B cell (primary cell): ENCODE measurements at regions not wholly inside any gene's neighbourhood (a gene's known extent, or its start where the extent isn't known, plus 50 kb on each side); places are given as distances from the start of the nearest gene placed in this dataset.

ENCODE experiments used
- ATAC-seq: fragments of 200-7000 bp; cut with Tn5 transposase; one replicate; pipeline ENCODE4 v1.10.0; 2021; ENCODE audit warnings: low read depth, mild to moderate bottlenecking, moderate number of reproducible peaks, moderate library complexity
- CTCF ChIA-PET: fragments of 350-600 bp; sonication (Branson Sonifier 250); formaldehyde crosslinking; loops from one replicate; lab custom pipeline; 2021; ENCODE audit warnings: antibody characterized with exemption, inconsistent platforms; lab: Charles Lee
- POLR2A ChIA-PET: fragments of 350-600 bp; sonication (Branson Sonifier 250); formaldehyde crosslinking; loops from one replicate; lab custom pipeline; 2021; ENCODE audit warnings: antibody characterized with exemption; lab: Charles Lee
- DNase-seq: peaks from one replicate; pipeline ENCODE4 v3.0.0; 2013
- H2AFZ ChIP-seq: 2 replicates; pipeline ENCODE4 v1.6.1; 2012; ENCODE audit warnings: mild to moderate bottlenecking, low read depth, low read length; ENCODE audit not compliant: insufficient read depth, poor library complexity, severe bottlenecking
- H3K27ac ChIP-seq, 2 donors: 1 replicate in 1 of 2; 2 replicates in 1 of 2; pipeline ENCODE4 v1.5.1; 2012 to 2013; ENCODE audit warnings: low read length in 2 of 2, mild to moderate bottlenecking in 2 of 2, moderate library complexity in 1 of 2
- H3K27me3 ChIP-seq, 4 experiments: fragments of 200-600 bp in 1 of 4; sonication (generic) in 1 of 4; replicated peaks in 1 of 4; 1 replicate in 2 of 4; 2 replicates in 2 of 4; pipeline versions ENCODE4 v1.6.1 to v1.7.0; 2013 to 2016; ENCODE audit warnings: low read length in 3 of 4, mild to moderate bottlenecking in 2 of 4, mixed read lengths in 1 of 4, moderate library complexity in 1 of 4; ENCODE audit not compliant: insufficient read depth in 4 of 4, control insufficient read depth in 3 of 4; ENCODE audit errors: control extremely low read depth in 1 of 4
- H3K36me3 ChIP-seq, 2 experiments: replicated peaks in 1 of 2; 1 replicate in 1 of 2; 2 replicates in 1 of 2; pipeline versions ENCODE4 v1.6.1 to v1.7.1; 2013; ENCODE audit warnings: low read length in 1 of 2; ENCODE audit not compliant: insufficient read depth in 2 of 2, control insufficient read depth in 1 of 2; ENCODE audit errors: control extremely low read depth in 1 of 2, extremely low read depth in 1 of 2
- H3K4me1 ChIP-seq, 2 donors: fragments of 200-600 bp in 1 of 2; sonication (generic) in 1 of 2; 1 replicate in 1 of 2; 2 replicates in 1 of 2; pipeline versions ENCODE4 v1.5.1 to v1.6.1; 2013 to 2017; ENCODE audit warnings: low read length in 2 of 2; ENCODE audit not compliant: control insufficient read depth in 2 of 2, insufficient read depth in 2 of 2
- H3K4me2 ChIP-seq: replicated peaks from 2 replicates; pipeline ENCODE3; 2012; ENCODE audit warnings: mild to moderate bottlenecking, low read depth, low read length; ENCODE audit not compliant: poor library complexity, severe bottlenecking
- H3K4me3 ChIP-seq, 5 experiments: fragments of 200-600 bp in 1 of 5; sonication (generic) in 1 of 5; 1 replicate in 3 of 5; 2 replicates in 2 of 5; pipeline versions ENCODE4 v1.5.1 to v1.7.0; 2011 to 2016; ENCODE audit warnings: low read length in 4 of 5, mild to moderate bottlenecking in 4 of 5, low read depth in 2 of 5, control low read depth in 1 of 5, moderate library complexity in 1 of 5; ENCODE audit not compliant: insufficient read depth in 1 of 5; ENCODE audit errors: control extremely low read depth in 1 of 5, extremely low read depth in 1 of 5
- H3K79me2 ChIP-seq: fragments of 200-600 bp; sonication (generic); one replicate; pipeline ENCODE4 v1.6.0; 2016; ENCODE audit warnings: low read length; ENCODE audit not compliant: control insufficient read depth, insufficient read depth
- H3K9ac ChIP-seq: fragments of 200-600 bp; sonication (generic); 2 replicates; pipeline ENCODE4 v1.6.1; 2017; ENCODE audit warnings: mild to moderate bottlenecking, low read length, moderate library complexity
- H3K9me3 ChIP-seq, 3 donors: one replicate each; pipeline versions ENCODE4 v1.6.1 to v1.7.1; 2013; ENCODE audit warnings: low read length in 2 of 3; ENCODE audit not compliant: control insufficient read depth in 2 of 3, insufficient read depth in 1 of 3; ENCODE audit errors: control extremely low read depth in 1 of 3
- H4K20me1 ChIP-seq: 2 replicates; pipeline ENCODE4 v1.6.0; 2012; ENCODE audit warnings: mild to moderate bottlenecking, low read length; ENCODE audit not compliant: insufficient read depth, control insufficient read depth, poor library complexity, severe bottlenecking
- H3K27ac Mint-ChIP-seq: one replicate; pipeline ENCODE4 v1.8.0; 2021; ENCODE audit warnings: mixed read lengths
- H3K27me3 Mint-ChIP-seq: one replicate; pipeline ENCODE4 v1.8.0; 2021; ENCODE audit warnings: mixed read lengths
- H3K4me1 Mint-ChIP-seq: one replicate; pipeline ENCODE4 v1.8.0; 2021; ENCODE audit warnings: mixed read lengths
- H3K4me3 Mint-ChIP-seq: one replicate; pipeline ENCODE4 v1.8.0; 2021; ENCODE audit warnings: mixed read lengths
- H3K9me3 Mint-ChIP-seq: one replicate; pipeline ENCODE4 v1.8.0; 2022; ENCODE audit warnings: mixed read lengths; ENCODE audit not compliant: insufficient read depth
- EZH2 ChIP-seq: IDR thresholded peaks from 2 replicates; pipeline ENCODE4 v1.6.1; 2012; ENCODE audit warnings: borderline replicate concordance, low read depth, mild to moderate bottlenecking, moderate library complexity, low read length; ENCODE audit not compliant: insufficient read depth, poor library complexity, severe bottlenecking
- WGBS: methylation state at CpG from one replicate; pipeline ENCODE4 v1.1.5; 2013; ENCODE audit warnings: missing lambda C conversion rate; ENCODE audit not compliant: insufficient coverage; 5-methylcytosine and 5-hydroxymethylcytosine counted together
- intact Hi-C: fragments of 100-400 bp; cut with micrococcal nuclease; formaldehyde crosslinking; loops from one replicate; pipeline ENCODE4 v1.10.0; 2022
- TF ChIP-seq, protein P1 (sequence below): fragments of 200-600 bp; IDR thresholded peaks from one replicate; pipeline ENCODE4 v1.8.0; 2022; ENCODE audit warnings: antibody characterized with exemption, mild to moderate bottlenecking

DNA sequence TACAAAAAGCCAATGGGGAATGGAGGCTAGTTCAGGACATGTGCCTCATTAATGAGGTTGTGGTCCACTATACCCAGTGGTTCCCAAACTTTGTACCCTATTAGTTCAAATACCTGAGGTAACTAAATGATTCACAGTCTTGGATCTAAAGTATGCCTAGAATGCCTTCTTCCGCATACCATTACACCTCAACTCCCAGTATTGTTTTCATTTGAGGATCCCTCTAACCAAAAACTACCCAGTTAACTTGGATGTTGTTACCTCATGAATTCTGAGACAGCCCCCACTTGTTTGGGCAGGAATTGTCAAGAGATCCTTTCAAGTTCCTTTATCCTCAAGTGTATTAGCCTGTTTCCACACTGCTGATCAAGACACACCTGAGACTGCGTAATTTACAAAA, 439.2 kb downstream of the PCDH10 start:
- no peak overlapping the region for H3K27ac Mint-ChIP-seq
- no peak for ATAC-seq

DNA sequence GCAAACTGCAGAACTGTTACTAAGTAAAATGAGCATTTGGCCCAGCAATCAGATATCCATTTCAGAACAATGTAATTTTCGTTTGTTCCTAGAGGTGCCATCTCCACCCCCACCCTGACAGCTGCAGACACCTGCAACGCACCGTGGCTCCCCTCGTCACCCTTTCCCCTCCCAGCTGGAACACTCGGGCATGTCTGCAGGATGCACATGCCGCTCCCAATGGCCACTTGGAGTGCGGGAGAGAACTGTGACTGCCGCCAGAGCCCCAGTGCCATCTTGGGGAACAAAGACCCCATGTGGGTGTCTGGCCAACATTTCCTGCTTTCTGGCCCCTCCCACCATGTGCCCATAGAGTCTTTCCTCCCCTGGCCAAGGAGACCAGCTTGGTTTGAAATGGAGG, 436.2 kb downstream of the PCDH10 start:
- Mint-ChIP-seq H3K27me3 (no peaks in the 10 kb centered on the region), H3K27ac (no peak overlapping the region), H3K9me3 (no peaks in the 10 kb centered on the region), H3K4me3 (no peak overlapping the region), H3K4me1 (no peaks in the 10 kb centered on the region)
- WGBS: 93% methylated on average over 8 of the region's 8 CpGs
- Histone ChIP-seq H3K9ac (no peak overlapping the region), H3K79me2 (no peaks in the 10 kb centered on the region), H3K4me3 (no peak overlapping the region), H3K4me2 (no peak overlapping the region), H3K27ac (no peak overlapping the region), H3K36me3 (no peaks in the 10 kb centered on the region), H3K9me3 (peaks cover 0 to 10% (median 0%) of the 10 kb centered on the region in 3 donors), H3K27me3 (no peaks in the 10 kb centered on the region), H2AFZ (no peak overlapping the region), H4K20me1 (no peaks in the 10 kb centered on the region), H3K4me1 (no peaks in the 10 kb centered on the region)
- ATAC-seq (no peak), DNase-seq (no peak)
- intact Hi-C loops: no loop called here
- ChIA-PET POLR2A (no interaction called here), CTCF (no interaction called here)
- TF ChIP-seq, protein P1, sequence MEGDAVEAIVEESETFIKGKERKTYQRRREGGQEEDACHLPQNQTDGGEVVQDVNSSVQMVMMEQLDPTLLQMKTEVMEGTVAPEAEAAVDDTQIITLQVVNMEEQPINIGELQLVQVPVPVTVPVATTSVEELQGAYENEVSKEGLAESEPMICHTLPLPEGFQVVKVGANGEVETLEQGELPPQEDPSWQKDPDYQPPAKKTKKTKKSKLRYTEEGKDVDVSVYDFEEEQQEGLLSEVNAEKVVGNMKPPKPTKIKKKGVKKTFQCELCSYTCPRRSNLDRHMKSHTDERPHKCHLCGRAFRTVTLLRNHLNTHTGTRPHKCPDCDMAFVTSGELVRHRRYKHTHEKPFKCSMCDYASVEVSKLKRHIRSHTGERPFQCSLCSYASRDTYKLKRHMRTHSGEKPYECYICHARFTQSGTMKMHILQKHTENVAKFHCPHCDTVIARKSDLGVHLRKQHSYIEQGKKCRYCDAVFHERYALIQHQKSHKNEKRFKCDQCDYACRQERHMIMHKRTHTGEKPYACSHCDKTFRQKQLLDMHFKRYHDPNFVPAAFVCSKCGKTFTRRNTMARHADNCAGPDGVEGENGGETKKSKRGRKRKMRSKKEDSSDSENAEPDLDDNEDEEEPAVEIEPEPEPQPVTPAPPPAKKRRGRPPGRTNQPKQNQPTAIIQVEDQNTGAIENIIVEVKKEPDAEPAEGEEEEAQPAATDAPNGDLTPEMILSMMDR: no peak
- TF ChIP-seq EZH2: no peak

More for the DNA sequence above, 439.2 kb downstream of the PCDH10 start:
- Histone ChIP-seq H3K9ac (no peak overlapping the region), H3K27me3 (no peaks in the 10 kb centered on the region), H2AFZ (no peak overlapping the region), H3K27ac (no peak overlapping the region), H3K9me3 (peaks cover 0 to 14% (median 0%) of the 10 kb centered on the region in 3 donors), H3K4me1 (no peaks in the 10 kb centered on the region), H3K4me3 (no peak overlapping the region), H4K20me1 (no peaks in the 10 kb centered on the region), H3K4me2 (no peak overlapping the region), H3K79me2 (no peaks in the 10 kb centered on the region), H3K36me3 (no peaks in the 10 kb centered on the region)
- Mint-ChIP-seq H3K4me3 (no peak overlapping the region), H3K9me3 (no peaks in the 10 kb centered on the region), H3K4me1 (no peaks in the 10 kb centered on the region), H3K27me3 (no peaks in the 10 kb centered on the region)
- ChIA-PET CTCF (no interaction called here), POLR2A (no interaction called here)
- intact Hi-C loops: no loop called here
- WGBS: no CpG with 5 or more reads among the region's 2 CpGs
- TF ChIP-seq EZH2: no peak
- TF ChIP-seq, protein P1: no peak
- DNase-seq: no peak
